ENCODE measurements at regions not wholly inside any gene's neighbourhood (a gene's known extent, or its start where the extent isn't known, plus 50 kb on each side); places are given as distances from the start of the nearest gene placed in this dataset.

DNA sequence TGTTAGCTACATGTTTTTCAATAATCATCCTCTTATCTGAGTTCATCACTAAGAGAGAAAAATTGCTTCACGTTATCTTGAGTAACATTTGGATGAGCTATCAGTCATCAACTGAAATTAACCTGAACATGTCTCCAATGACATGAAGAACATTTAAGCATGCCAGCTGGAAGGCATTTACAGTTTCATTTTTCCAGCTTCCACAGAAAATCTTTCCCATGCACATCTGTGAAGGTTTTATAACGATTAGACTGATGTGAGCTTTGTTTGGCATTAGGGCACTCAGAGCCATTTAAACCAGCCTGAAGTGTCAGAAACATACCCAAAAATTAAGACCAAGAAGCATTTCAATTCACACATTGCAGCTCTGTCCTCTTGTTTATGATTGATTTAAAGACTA lies 235.8 kb upstream of the ARHGEF26 start:
- Histone ChIP-seq H4K20me1 (replicated peaks; ENCODE audit: control insufficient read depth, extremely low read depth, insufficient read depth, low read length) (no peaks in the 10 kb centered on the region), H3K9ac (replicated peaks; ENCODE audit: extremely low read depth, insufficient read depth, low read length) (no peak overlapping the region), H3K27me3 (ENCODE audit: control insufficient read depth in 2 of 2, insufficient read depth in 2 of 2, low read length in 2 of 2) (no peaks in the 10 kb centered on the region), H2AFZ (ENCODE audit: low read depth, low read length) (no peak overlapping the region), H3K27ac (ENCODE audit: insufficient read depth, low read depth, low read length) (no peak overlapping the region), H3K4me1 (ENCODE audit: control insufficient read depth, extremely low read depth, insufficient read depth, low read length) (no peaks in the 10 kb centered on the region), H3K36me3 (ENCODE audit: control insufficient read depth in 2 of 2, extremely low read depth in 1 of 2, insufficient read depth in 2 of 2, low read length in 2 of 2) (no peaks in the 10 kb centered on the region), H3K79me2 (ENCODE audit: control insufficient read depth, insufficient read depth, low read length) (no peaks in the 10 kb centered on the region), H3K4me3 (replicated peaks in 1 of 3; ENCODE audit: insufficient read depth in 1 of 3, low read depth in 1 of 3, low read length in 3 of 3) (no peak overlapping the region), H3K9me1 (replicated peaks; ENCODE audit: control insufficient read depth, extremely low read depth, insufficient read depth, low read length) (no peaks in the 10 kb centered on the region), H3K4me2 (ENCODE audit: insufficient read depth, low read length) (no peak overlapping the region), H3K9me3 (replicated peaks; ENCODE audit: control insufficient read depth, insufficient read depth, low read length) (no peaks in the 10 kb centered on the region)
- ChIA-PET CTCF (interaction anchor here (1.2 to 1.4 kb wide), 3 partner anchors 9 to 56 kb away, joined by 3 to 5 read pairs (median 3); no protein-coding TSS in a partner anchor), POLR2A (interaction anchor here (0.5 kb wide), 1 partner anchor 218 kb away, joined by 3 read pairs; no protein-coding TSS in a partner anchor)
- no peak for FAIRE-seq
- dilution Hi-C loops (cut with MboI; ENCODE audit: extremely low pct_ligation_motif_present, low sequenced_read_pairs) (no loop called here), intact Hi-C loops (cut with micrococcal nuclease) (no loop called here)
- DNase-seq (ENCODE audit: low read depth, low spot score): no peak
- no peak for TF ChIP-seq POLR2A (IDR thresholded peaks at IDR 0.05; ENCODE audit: low read depth, low read length)
- TF ChIP-seq FOS (IDR thresholded peaks at IDR 0.05; ENCODE audit: borderline replicate concordance, insufficient read depth, low read length): no peak
- no peak for TF ChIP-seq EZH2 (IDR thresholded peaks at IDR 0.05; ENCODE audit: borderline replicate concordance, low read depth, low read length, severe bottlenecking)
- no peak for TF ChIP-seq JUN (IDR thresholded peaks at IDR 0.05; ENCODE audit: borderline replicate concordance, insufficient read depth, insufficient read length, low read depth)
- TF ChIP-seq, protein P1, sequence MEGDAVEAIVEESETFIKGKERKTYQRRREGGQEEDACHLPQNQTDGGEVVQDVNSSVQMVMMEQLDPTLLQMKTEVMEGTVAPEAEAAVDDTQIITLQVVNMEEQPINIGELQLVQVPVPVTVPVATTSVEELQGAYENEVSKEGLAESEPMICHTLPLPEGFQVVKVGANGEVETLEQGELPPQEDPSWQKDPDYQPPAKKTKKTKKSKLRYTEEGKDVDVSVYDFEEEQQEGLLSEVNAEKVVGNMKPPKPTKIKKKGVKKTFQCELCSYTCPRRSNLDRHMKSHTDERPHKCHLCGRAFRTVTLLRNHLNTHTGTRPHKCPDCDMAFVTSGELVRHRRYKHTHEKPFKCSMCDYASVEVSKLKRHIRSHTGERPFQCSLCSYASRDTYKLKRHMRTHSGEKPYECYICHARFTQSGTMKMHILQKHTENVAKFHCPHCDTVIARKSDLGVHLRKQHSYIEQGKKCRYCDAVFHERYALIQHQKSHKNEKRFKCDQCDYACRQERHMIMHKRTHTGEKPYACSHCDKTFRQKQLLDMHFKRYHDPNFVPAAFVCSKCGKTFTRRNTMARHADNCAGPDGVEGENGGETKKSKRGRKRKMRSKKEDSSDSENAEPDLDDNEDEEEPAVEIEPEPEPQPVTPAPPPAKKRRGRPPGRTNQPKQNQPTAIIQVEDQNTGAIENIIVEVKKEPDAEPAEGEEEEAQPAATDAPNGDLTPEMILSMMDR (IDR thresholded peaks at IDR 0.05; ENCODE audit: extremely low read depth in 1 of 2, insufficient read depth in 1 of 2, low read depth in 1 of 2, low read length in 2 of 2): no peak
- TF ChIP-seq GATA2 (IDR thresholded peaks at IDR 0.05; ENCODE audit: insufficient read depth, insufficient read length, low read depth, low read length): no peak
- no peak for TF ChIP-seq POLR2AphosphoS5 (IDR thresholded peaks at IDR 0.05; ENCODE audit: insufficient read depth, low read depth, low read length)
- TF ChIP-seq, protein P2, sequence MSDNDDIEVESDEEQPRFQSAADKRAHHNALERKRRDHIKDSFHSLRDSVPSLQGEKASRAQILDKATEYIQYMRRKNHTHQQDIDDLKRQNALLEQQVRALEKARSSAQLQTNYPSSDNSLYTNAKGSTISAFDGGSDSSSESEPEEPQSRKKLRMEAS (IDR thresholded peaks at IDR 0.05; ENCODE audit: insufficient read depth, insufficient read length): no peak
- no peak for TF ChIP-seq MYC (IDR thresholded peaks at IDR 0.05; ENCODE audit: low read depth, low read length)
- BruUV-seq (replicated peaks): no TSS peak
